Activated T-cell treated with anti-CD3 and anti-CD28 coated beads, Interleukin-2, amount 50 U/mL, for 4 hours (primary cell): ENCODE measurements at regions not wholly inside any gene's neighbourhood (a gene's known extent, or its start where the extent isn't known, plus 50 kb on each side); places are given as distances from the start of the nearest gene placed in this dataset.

Experiments used
- ATAC-seq, 2 donors: fragments of 200-7000 bp; cut with Tn5 transposase; one replicate each; pipeline ENCODE4 v1.10.0; 2021
- DNase-seq: peaks from one replicate; pipeline ENCODE4 v3.0.0-alpha.2; 2020
- H3K27me3 Mint-ChIP-seq: one replicate; pipeline ENCODE4 v1.8.0; 2021; ENCODE audit warnings: low read depth, mixed read lengths
- H3K36me3 Mint-ChIP-seq: one replicate; pipeline ENCODE4 v1.8.0; 2022; ENCODE audit warnings: mixed read lengths; ENCODE audit not compliant: insufficient read depth
- H3K4me1 Mint-ChIP-seq: one replicate; pipeline ENCODE4 v1.8.0; 2021; ENCODE audit warnings: low read depth, mixed read lengths
- H3K4me3 Mint-ChIP-seq: one replicate; pipeline ENCODE4 v1.8.0; 2021; ENCODE audit warnings: mild to moderate bottlenecking, moderate library complexity, mixed read lengths
- H3K9me3 Mint-ChIP-seq: one replicate; pipeline ENCODE4 v1.8.0; 2021; ENCODE audit warnings: mixed read lengths

GRCh38 chr2:195392446-195393336 is 264.3 kb upstream of the SLC39A10 start:
- DNase-seq (no peak), ATAC-seq (no peak)
- H3K4me3 Mint-ChIP-seq: no peak overlapping the region
- H3K9me3 Mint-ChIP-seq: no peaks in the 10 kb centered on the region
- peaks cover under 1% of the 10 kb centered on the region for H3K36me3 Mint-ChIP-seq
- H3K4me1 Mint-ChIP-seq: peaks cover under 1% of the 10 kb centered on the region
- no peaks in the 10 kb centered on the region for H3K27me3 Mint-ChIP-seq

- H3K27me3 Mint-ChIP-seq: no peaks in the 10 kb centered on the region
- DNase-seq (no peak), ATAC-seq (no peak)
- H3K9me3 Mint-ChIP-seq: no peaks in the 10 kb centered on the region
- H3K36me3 Mint-ChIP-seq: peaks cover 4% of the 10 kb centered on the region
- no peak overlapping the region for H3K4me3 Mint-ChIP-seq
- peaks cover 4% of the 10 kb centered on the region for H3K4me1 Mint-ChIP-seq
These were observed 266.2 kb upstream of the SLC39A10 start for GRCh38 chr2:195390686-195391321.

- peaks cover 8% of the 10 kb centered on the region for H3K4me1 Mint-ChIP-seq
- ATAC-seq (no peak), DNase-seq (no peak)
- peaks cover 4% of the 10 kb centered on the region for H3K36me3 Mint-ChIP-seq
- no peaks in the 10 kb centered on the region for H3K9me3 Mint-ChIP-seq
- H3K4me3 Mint-ChIP-seq: no peak overlapping the region
- no peaks in the 10 kb centered on the region for H3K27me3 Mint-ChIP-seq
These were observed 269.0 kb upstream of the SLC39A10 start for GRCh38 chr2:195388028-195388427.

- no peaks in the 10 kb centered on the region for H3K27me3 Mint-ChIP-seq
- DNase-seq (peak; percentile 7), ATAC-seq (peak in 1 of 2 donors; percentile 34)
- peaks cover 12% of the 10 kb centered on the region for H3K4me1 Mint-ChIP-seq
- no peaks in the 10 kb centered on the region for H3K36me3 Mint-ChIP-seq
- H3K9me3 Mint-ChIP-seq: no peaks in the 10 kb centered on the region
- H3K4me3 Mint-ChIP-seq: no peak overlapping the region
These were observed 274.8 kb upstream of the SLC39A10 start for GRCh38 chr2:195382186-195382585.

DNA sequence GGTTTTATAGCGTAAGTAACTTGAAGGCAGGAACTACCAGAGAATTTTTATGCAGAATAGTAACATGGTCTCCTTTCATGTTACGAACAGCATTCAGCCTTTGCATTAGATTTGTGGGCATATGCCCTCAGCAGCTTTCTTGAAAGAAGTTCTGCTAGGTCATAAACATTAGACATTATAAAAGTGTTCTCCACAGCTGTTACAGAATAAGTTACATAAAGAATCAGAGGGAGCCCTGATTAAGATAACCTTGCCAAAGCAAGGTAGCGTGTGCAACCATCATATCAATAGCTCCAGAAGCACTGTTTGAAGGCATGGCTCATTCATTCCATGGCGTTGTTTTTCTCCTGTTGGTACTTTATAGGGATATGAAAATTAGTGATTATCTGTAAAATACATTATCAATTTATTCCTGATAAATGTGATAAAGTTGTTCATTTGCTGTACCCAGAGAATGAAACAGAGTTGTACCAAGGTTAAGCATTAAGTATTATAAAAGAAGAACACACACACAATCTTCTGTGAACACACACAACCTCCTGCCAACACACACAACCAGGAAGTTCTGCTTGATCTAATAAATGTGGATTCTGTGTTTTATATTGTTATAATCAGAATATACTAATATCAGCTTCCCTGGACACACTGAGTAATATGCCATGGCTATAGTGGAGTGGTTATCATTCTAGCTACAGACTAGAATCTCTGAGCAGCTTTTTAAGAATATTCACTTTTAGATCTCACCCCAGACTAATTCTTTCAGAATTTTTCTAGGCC is 286.7 kb upstream of the SLC39A10 start:
- peaks cover 7% of the 10 kb centered on the region for H3K9me3 Mint-ChIP-seq
- ATAC-seq (no peak), DNase-seq (no peak)
- no peaks in the 10 kb centered on the region for H3K36me3 Mint-ChIP-seq
- no peaks in the 10 kb centered on the region for H3K27me3 Mint-ChIP-seq
- H3K4me1 Mint-ChIP-seq: no peaks in the 10 kb centered on the region
- H3K4me3 Mint-ChIP-seq: no peak overlapping the region

DNA sequence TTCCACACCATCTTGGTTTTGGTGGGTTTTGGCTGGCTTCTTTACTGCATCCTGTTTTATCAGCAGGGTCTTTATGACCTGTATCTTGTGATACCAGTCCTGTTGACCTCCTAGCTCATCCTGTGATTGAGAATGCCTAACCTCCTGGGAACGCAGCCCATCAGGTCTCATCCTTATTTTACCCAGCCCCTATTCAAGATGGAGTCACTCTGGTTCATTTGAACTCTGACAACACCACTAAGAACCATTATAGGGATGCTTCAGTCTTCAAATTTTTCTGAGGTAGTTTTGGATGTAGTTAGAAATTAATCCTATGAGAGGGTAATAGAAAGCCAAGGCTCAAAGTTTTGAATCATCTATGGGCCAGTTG is 287.8 kb upstream of the SLC39A10 start:
- DNase-seq (no peak), ATAC-seq (no peak)
- peaks cover 7% of the 10 kb centered on the region for H3K4me1 Mint-ChIP-seq
- H3K27me3 Mint-ChIP-seq: no peaks in the 10 kb centered on the region
- no peaks in the 10 kb centered on the region for H3K36me3 Mint-ChIP-seq
- H3K9me3 Mint-ChIP-seq: peaks cover 14% of the 10 kb centered on the region
- no peak overlapping the region for H3K4me3 Mint-ChIP-seq

DNA sequence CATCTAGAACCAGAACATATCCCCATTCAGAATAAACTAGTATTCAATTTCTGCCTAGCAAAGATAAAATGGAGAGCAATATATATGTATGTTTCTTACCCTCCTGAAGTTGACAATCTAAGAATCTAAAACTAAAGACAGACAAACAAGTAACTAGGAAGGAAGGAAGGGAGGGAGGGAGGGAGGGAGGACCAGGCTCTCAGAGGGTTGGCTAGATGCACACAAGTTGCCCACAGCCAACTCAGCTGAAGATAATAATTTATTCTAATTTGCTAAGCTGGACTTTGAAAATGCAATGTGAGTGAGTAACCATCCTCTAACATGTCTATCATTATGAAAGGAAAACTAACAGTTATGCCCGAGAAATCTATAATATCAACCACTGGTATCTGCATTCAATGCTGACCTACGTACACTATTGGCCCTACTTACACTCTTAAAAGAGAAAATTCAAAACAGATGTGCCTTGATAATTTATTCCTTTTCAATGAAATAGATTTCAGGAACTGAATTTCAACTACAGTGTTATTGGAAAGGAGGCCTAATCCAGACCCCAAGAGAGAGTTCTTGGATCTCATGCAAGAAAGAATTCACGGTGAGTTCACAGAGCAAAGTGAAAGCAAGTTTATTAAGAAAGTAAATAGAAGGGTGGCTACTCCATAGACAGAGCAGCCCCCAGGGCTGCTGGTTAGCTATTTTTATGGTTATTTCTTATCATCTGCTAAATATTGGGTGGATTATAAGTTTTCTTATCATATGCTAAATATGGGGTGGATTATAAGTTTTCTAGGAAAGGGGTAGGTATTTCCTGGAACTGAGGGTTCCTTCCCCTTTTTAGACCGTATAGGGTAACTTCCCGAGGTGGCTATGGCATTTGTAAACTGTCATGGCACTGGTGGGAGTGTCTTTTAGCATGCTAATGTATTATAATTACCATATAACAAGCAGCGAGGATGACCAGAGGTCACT is 288.5 kb upstream of the SLC39A10 start:
- ATAC-seq: no peak
- Mint-ChIP-seq H3K4me1 (peaks cover 7% of the 10 kb centered on the region), H3K36me3 (no peaks in the 10 kb centered on the region), H3K27me3 (no peaks in the 10 kb centered on the region), H3K9me3 (peaks cover 14% of the 10 kb centered on the region), H3K4me3 (no peak overlapping the region)
- DNase-seq: no peak

DNA sequence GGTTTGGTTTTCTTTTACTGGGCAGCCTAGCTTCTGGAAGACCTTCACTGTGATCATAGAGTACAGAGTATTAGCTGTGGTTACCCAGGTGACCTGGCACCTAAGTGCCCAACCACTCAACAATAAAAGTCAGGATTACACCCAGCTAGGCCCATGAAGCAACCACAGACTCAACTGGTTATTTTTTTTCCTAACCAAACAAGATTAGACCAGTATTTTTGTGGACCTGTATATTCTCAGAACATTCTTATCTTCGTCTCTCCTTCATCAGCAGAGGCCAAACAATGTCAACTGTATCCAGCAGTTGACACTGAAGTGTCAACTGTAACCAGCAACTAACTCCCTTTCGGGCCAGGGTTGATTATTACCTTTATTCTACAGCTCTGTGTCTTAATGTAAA is 289.2 kb upstream of the SLC39A10 start:
- Mint-ChIP-seq H3K4me3 (no peak overlapping the region), H3K4me1 (peaks cover 7% of the 10 kb centered on the region), H3K9me3 (peaks cover 14% of the 10 kb centered on the region), H3K27me3 (no peaks in the 10 kb centered on the region), H3K36me3 (no peaks in the 10 kb centered on the region)
- ATAC-seq: no peak
- DNase-seq: no peak

- Mint-ChIP-seq H3K4me1 (peaks cover 16% of the 10 kb centered on the region), H3K36me3 (no peaks in the 10 kb centered on the region), H3K27me3 (no peaks in the 10 kb centered on the region), H3K9me3 (peaks cover 14% of the 10 kb centered on the region), H3K4me3 (no peak overlapping the region)
- no peak for DNase-seq
- peak; percentile 53 to 72 for ATAC-seq
These were observed 292.7 kb upstream of the SLC39A10 start for GRCh38 chr2:195364015-195364965.

DNA sequence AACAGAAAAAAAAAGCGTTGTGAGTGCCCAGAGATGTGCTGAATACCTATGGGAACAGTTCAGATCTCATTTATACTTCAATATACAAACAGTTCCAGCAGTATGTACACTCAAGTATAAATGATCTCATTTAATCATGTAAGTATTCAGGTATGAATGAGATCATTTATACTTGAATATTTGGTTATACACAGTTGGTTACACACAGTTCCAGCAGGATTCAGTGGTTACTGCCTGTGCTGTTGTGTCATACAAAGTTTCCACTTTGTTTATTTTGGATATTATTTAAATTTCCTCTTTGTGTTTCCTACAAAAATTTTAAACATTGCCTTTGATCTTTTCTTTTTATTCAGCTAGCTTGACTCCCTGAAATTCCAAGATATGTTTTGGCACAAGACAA is 293.5 kb upstream of the SLC39A10 start:
- peaks cover 22% of the 10 kb centered on the region for H3K4me1 Mint-ChIP-seq
- H3K27me3 Mint-ChIP-seq: no peaks in the 10 kb centered on the region
- no peak overlapping the region for H3K4me3 Mint-ChIP-seq
- no peak for ATAC-seq
- peaks cover 14% of the 10 kb centered on the region for H3K9me3 Mint-ChIP-seq
- no peaks in the 10 kb centered on the region for H3K36me3 Mint-ChIP-seq
- DNase-seq: no peak

- Mint-ChIP-seq H3K36me3 (no peaks in the 10 kb centered on the region), H3K9me3 (peaks cover 13% of the 10 kb centered on the region), H3K4me1 (peaks cover 22% of the 10 kb centered on the region), H3K27me3 (no peaks in the 10 kb centered on the region), H3K4me3 (no peak overlapping the region)
- ATAC-seq: peak; percentile 65 to 70
- no peak for DNase-seq
These were observed 296.8 kb upstream of the SLC39A10 start for GRCh38 chr2:195360242-195360641.

DNA sequence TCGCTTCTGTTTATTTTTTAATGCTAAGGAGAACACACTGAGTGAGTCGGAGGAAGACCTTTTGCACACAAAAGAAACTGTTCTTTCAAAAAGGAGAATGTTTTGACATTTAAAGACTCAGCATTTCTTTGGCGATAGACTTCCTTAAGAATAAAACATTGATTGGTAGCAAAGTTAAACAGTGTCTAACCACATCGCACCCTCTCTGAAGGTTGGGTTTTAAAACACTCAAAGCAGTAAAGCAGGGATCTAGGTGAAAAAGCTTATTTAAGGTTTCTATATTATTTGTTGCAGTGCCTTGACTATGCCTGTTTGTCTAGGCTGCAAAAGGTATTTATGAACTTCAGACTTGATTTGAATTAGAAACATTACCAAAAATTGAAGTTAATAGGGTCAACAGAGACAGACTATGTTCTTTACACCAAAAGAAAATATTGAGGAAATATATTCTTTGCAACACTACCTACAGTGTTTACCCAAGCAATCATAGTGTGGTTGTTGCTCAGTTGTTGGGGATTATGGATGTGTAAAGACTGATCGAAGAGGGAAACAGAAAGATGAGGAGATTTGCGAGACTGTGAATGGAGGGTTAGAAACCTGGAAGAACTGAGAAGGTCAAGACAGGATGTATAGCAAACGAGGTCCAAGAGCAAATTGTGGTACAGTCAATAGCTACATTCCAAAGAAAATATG is 297.8 kb upstream of the SLC39A10 start:
- H3K9me3 Mint-ChIP-seq: peaks cover 7% of the 10 kb centered on the region
- H3K36me3 Mint-ChIP-seq: no peaks in the 10 kb centered on the region
- DNase-seq: no peak
- peaks cover 15% of the 10 kb centered on the region for H3K4me1 Mint-ChIP-seq
- H3K27me3 Mint-ChIP-seq: no peaks in the 10 kb centered on the region
- H3K4me3 Mint-ChIP-seq: no peak overlapping the region
- ATAC-seq: no peak
